ENCODE measurements at regions not wholly inside any gene's neighbourhood (a gene's known extent, or its start where the extent isn't known, plus 50 kb on each side); places are given as distances from the start of the nearest gene placed in this dataset.

GRCh38 chr5:38154615-38155204, 103.6 kb upstream of the EGFLAM start:
- intact Hi-C loops (cut with DNase I; ENCODE audit: low total_unique reads) = no loop called here
- Histone ChIP-seq H3K4me3 (no peak overlapping the region), H3K9me3 (no peaks in the 10 kb centered on the region), H3K27me3 (no peaks in the 10 kb centered on the region), H3K36me3 (no peaks in the 10 kb centered on the region), H3K4me1 (no peaks in the 10 kb centered on the region), H3K27ac (no peak overlapping the region)
- no peak for DNase-seq
- WGBS, 5 donors = 48 to 69% (median 60%) methylated on average over 1 of the region's 1 CpG
- TF ChIP-seq POLR2AphosphoS5 (IDR thresholded peaks at IDR 0.05) = no peak
- no peak for TF ChIP-seq CTCF (IDR thresholded peaks at IDR 0.05)
- TF ChIP-seq POLR2A (IDR thresholded peaks at IDR 0.05) = no peak
- TF ChIP-seq EP300 (IDR thresholded peaks at IDR 0.05) = no peak

GRCh38 chr5:38151878-38152277, 106.5 kb upstream of the EGFLAM start:
- no peak for DNase-seq
- H3K9me3 ChIP-seq = no peaks in the 10 kb centered on the region
- no peaks in the 10 kb centered on the region for H3K36me3 ChIP-seq
- no peaks in the 10 kb centered on the region for H3K27me3 ChIP-seq
- no peaks in the 10 kb centered on the region for H3K4me1 ChIP-seq
- intact Hi-C loops (cut with DNase I; ENCODE audit: low total_unique reads) = no loop called here
- TF ChIP-seq POLR2AphosphoS5 (IDR thresholded peaks at IDR 0.05) (no peak), CTCF (IDR thresholded peaks at IDR 0.05) (no peak), POLR2A (IDR thresholded peaks at IDR 0.05) (no peak), EP300 (IDR thresholded peaks at IDR 0.05) (no peak)
- WGBS, 5 donors = 55 to 73% (median 69%) methylated on average over 2 of the region's 2 CpGs
- no peak overlapping the region for H3K4me3 ChIP-seq
- H3K27ac ChIP-seq = no peak overlapping the region

- intact Hi-C loops (cut with DNase I; ENCODE audit: low total_unique reads) = no loop called here
- Histone ChIP-seq H3K27ac (no peak overlapping the region), H3K36me3 (no peaks in the 10 kb centered on the region), H3K4me1 (no peaks in the 10 kb centered on the region), H3K4me3 (no peak overlapping the region), H3K9me3 (no peaks in the 10 kb centered on the region), H3K27me3 (no peaks in the 10 kb centered on the region)
- DNase-seq = no peak
- TF ChIP-seq CTCF (IDR thresholded peaks at IDR 0.05) = no peak
- TF ChIP-seq EP300 (IDR thresholded peaks at IDR 0.05) = no peak
- TF ChIP-seq POLR2AphosphoS5 (IDR thresholded peaks at IDR 0.05) = no peak
- no peak for TF ChIP-seq POLR2A (IDR thresholded peaks at IDR 0.05)
These were observed 108.6 kb upstream of the EGFLAM start for GRCh38 chr5:38149815-38150195.

GRCh38 chr5:38148021-38148625, 110.2 kb upstream of the EGFLAM start:
- Histone ChIP-seq H3K4me1 (no peaks in the 10 kb centered on the region), H3K27me3 (no peaks in the 10 kb centered on the region), H3K9me3 (no peaks in the 10 kb centered on the region), H3K4me3 (no peak overlapping the region), H3K27ac (no peak overlapping the region), H3K36me3 (no peaks in the 10 kb centered on the region)
- 77 to 81% (median 79%) methylated on average over 10 of the region's 10 CpGs for WGBS, 5 donors
- TF ChIP-seq CTCF (IDR thresholded peaks at IDR 0.05) (no peak), POLR2A (IDR thresholded peaks at IDR 0.05) (no peak), EP300 (IDR thresholded peaks at IDR 0.05) (no peak), POLR2AphosphoS5 (IDR thresholded peaks at IDR 0.05) (no peak)
- intact Hi-C loops (cut with DNase I; ENCODE audit: low total_unique reads) = no loop called here
- DNase-seq = peak in 1 of 2 donors; percentile 6
